Fibroblast of skin of left biceps (primary cell): ENCODE measurements at regions not wholly inside any gene's neighbourhood (a gene's known extent, or its start where the extent isn't known, plus 50 kb on each side); places are given as distances from the start of the nearest gene placed in this dataset.
A peak's percentile ranks its signal among the peaks of the same experiment; 100 is the strongest.
"Not testable (repeated sequence)": the region's sequence is repeated elsewhere in the genome, so short reads cannot be mapped to it uniquely, and the experiment has no call there.

Source experiments
- DNase-seq, 2 experiments: peaks; one replicate each; pipeline ENCODE4 v3.0.0-alpha.2; 2013; ENCODE audit warnings: low read depth in 2 of 2

DNA sequence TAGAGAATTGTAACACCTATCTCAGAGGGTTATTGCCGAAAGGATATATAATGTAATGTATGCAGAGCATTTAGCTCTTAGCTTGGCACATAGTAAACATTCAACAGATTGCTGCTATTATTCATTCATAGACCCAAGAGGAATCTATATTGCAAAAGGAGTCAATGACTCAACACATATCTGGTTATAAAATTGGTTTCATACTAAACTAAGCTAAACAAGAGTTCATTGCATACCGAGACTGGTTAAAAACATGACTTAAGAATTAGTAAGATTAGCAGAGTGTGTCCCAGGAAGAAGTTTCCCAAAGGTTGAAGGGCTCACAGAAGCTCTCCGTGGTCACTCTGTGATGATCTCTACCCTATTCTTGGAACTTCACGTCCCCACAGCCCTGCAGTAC, 339.6 kb upstream of the CCNH start:
- DNase-seq: peak in 1 of 2 experiments; percentile 22

DNA sequence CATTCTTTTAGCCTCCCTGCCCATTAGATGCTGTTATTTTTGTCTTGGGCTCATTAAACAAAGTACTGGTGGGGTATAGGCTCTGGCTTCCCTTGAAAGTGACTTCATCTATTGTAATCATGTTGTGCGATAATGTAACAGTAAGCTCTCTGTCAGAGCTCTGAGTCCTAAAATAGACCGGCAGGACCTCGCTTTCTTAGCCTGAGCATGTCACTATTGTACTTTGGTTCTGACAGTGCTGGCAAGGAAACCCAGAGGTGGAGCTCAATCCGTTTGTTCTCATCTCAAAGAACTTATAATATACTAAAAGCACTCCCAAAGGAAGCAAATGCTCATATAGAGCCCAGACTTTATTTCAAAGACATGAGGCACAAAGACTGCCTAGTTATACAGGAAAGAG, 339.1 kb upstream of the CCNH start:
- DNase-seq: no peak

DNA sequence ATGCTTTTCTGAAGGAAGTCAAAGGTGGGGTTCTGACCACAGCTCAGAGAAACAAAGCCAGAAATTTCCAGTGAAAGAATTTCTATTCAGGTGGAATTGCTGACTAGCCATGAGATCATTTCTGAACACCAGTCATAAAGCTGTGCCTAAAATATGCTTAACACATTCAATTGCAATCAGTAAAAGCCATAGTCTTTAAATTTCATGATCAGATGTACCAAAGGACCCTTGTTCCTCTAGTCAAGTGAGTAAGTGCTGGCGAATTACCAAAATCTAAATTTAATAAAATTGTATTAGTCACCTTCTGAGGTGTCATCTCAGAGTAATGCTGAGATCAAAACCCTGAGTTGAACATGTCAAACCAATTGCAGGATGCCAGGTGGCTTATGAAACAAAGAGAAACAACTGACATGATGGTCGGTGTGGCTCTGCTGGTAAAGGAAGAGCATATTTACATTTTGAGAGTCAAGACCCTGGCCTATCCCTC, 334.2 kb upstream of the CCNH start:
- no peak for DNase-seq

DNA sequence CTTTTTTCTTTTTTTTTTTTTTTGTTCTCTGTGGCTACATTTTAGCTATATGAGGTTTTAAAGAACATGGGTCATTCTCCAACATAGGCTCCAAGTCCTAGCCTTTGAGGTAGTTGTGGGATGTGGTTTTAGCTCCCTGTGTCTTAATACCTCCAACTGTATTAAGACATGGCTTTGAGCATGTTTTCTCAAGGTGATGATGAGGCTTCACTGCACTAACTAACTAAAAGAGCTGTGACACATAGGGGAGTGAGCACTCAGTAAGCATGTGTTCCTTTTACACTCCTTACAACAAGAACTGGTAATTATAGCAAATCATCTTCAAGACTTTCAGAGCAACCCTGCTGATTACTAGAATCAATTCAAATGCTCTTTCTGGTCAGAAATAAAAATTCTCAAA, 333.6 kb upstream of the CCNH start:
- DNase-seq: no peak

DNA sequence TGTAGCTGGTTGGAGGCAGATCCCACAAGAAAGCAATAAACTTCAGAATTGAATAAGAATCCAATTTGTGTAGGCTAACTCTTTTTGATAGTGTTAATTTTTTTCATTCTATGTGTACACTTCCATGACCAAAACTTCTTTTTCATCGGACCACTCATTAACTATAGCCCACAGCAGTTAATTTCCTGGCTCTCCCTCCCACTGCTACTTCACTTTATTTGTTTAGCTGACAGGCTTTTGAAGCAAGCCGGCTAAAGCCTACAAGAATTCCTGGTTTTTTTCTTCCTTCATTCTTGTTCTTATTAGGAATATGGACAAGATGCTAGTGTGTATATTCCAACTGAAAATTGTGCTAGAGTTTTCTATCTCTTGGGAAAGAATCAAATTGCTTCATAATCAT, 329.2 kb upstream of the CCNH start:
- DNase-seq: no peak

DNA sequence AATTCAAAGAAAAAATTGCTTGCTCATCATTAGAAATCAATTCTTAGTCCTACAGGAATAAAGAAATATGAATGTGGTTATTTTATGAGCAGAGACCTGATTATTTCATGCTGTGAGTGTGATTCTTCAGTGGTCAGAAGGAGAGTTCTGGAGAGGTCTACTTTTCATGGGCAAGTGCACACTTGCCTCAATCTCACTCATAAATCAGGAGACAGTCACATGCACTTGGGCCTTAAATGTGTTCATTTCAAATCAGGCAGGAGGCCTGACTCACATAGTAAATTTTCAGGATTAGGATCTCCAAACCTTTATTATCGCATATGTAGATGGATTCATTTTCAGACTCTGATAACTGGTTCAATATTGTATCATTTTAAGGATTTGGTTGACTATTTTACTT, 323.2 kb upstream of the CCNH start:
- no peak for DNase-seq

DNA sequence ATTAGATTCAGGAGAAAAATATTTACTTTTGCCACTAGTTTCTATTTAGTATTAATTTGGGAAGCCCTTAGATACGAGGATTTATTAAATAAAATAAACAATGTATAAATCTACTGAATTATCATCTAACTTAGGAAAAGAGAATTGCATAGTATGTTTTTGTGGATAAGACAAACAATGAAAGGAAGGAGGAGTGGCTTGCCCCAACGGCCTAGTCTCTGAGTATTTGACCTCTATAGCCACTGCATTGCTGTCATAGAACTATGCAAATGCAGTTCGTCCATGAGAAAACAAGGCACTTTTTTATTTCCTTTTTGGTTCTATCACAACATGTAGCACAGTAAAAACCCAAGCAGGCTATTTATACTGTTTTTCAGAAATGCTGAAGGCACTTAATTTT, 321.2 kb upstream of the CCNH start:
- DNase-seq: no peak

DNA sequence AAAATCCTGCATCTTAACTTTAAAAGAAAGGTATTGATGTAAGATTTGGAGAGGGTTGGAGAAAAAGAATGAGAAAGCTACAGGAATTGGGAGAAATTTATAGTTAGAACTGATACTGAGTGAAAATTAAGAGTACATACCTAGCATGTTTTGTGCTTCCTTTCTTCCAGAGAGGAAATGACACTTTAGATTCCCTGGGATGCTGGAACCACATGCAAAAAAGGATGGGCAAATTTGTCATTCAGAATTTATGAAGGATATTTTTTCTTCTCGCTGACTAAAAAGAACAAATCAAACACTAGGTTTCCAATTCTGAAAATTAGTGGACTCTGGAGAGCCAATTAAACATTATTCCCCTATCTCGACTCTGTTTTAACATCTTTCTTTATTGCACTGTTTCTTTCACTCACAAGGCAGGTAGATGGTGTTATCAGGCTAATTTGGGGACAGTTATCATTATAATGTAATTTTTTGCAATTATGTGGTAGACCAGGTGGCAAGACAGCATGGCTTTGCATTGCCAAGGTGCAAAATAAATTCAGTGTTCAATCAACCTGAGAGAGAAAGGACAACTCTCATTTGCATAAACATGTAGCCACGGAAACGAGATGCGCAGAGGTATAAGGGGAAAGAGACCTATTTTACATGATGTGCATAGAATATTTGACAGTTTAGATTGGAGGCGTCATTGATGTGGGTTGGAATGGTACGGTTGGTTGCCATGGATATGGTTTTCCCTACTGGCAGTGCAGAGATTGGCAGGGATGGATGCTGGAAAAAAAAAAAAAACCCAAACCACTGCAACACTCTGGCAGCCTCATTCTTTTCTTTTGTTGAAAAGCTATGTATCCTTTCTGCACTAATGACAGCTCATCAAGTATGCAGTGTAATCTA, 320.4 kb upstream of the CCNH start:
- DNase-seq: no peak

DNA sequence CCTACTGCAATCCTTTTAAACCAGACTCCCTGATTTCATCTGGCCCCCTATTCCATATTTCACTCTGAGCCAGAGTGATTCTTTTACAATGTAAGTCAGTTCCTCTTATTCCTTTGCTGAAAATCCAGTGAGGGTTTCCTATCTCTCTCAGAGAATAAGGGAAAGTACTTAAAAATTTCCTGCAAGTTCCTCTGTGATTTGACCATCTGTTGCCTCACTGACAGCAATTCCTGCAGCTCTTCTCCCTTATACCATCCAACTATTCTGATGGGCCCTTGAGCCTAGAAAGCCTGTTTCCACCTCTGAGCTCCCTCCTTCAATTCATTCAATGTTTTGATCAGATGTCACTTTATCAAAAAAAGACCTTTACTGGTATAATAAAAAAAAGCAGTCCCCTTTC, 317.1 kb upstream of the CCNH start:
- no peak for DNase-seq

DNA sequence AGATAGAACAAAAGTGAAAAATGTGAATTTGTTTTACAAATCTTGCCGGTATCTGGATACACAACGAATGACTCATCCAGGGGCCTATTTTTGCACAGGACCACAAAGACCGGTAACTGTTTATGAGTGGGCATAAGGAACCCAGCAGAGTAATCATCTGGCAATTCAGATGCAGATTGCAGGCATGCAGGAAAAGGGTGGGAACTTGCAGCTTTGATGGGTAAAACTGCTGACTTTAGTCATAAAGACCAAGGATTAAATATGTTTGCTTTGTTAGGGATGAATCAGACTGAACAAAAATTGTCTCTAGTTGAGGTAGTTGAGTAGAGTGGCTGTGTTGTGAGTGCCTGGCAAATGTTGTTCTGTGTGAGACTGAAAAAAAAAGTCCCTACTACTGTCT, 309.6 kb upstream of the CCNH start:
- no peak for DNase-seq

DNA sequence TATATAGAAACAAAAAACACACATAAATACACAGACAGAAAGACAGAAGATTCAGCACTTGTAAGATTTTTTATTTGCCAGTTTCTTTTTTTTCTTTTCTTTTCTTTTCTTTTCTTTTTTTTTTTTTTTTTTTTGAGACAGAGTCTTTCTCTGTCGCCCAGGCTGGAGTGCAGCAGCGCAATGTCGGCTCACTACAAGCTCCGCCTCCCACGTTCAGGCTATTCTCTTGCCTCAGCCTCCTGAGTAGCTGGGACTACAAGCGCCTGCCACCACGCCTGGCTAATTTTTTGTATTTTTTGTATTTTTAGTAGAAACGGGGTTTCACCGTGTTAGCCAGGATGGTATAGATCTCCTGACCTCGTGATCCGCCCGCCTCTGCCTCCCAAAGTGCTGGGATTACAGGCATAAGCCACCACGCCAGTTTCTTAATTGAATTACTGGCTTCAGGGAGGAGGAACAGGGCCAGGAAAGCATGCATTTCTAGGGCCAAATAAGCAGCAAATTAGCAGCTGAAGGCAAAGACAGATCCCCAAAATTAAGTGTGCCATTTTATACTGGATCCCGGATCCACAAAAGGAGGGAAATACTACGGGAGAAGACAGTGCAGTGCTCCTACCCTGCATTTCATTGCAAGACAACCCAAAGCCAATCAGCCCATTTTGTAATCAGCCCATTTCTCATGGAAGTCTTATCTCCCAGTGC, 305.6 kb upstream of the CCNH start:
- not testable (repeated sequence) for DNase-seq

DNA sequence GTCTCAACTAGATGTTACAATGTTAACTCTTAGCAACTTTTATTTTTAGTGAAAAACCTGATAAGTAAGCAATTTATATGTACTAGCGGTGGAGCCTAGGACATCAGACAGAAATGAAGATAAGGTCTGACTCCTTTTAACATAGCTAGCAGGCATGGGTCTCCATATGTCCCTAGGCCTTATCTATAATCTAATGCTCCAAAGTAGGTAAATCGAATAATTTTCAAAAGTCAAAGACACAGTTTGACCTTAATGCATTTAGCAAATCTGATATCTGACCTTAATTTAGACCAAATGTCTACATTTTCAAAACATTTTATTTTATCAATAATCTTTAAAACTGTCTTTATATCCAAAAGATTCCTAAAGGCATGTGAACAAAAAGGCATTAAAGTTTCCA, 305.0 kb upstream of the CCNH start:
- no peak for DNase-seq

DNA sequence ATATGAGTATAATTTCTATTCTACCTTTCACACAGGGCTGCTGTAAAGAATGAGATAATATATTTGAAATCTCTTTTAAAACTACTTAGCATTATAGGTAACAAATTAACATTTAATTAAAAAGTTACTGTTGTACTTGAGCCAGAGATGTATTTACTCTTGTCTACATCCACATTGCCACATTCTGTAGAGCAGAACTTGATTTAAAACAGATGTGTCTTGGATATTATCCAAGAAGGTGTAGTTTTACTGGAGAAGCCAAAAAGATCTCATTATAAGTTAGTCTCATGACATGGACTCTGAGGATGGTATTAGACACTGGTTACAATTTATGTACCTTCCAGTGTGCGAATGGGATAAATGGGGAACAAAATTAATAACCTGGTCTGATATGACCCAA, 293.1 kb upstream of the CCNH start:
- no peak for DNase-seq

DNA sequence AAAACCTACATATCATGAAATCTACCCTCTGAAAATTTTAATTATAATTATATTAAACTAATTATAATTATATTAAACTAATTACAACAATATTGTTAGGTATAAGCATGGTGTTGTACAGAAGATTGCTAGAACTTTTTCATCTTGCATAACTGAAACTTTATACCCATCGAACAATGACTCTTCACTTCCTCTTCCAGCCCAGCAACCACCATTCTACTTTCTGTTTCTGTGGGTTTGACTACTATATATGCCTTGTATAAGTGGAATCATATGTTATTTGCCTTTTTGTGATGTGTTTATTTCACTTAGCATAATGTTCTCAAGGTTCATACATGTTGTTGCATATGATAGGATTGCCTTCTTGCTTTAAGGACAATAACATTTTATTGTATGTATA, 274.2 kb upstream of the CCNH start:
- DNase-seq: no peak

DNA sequence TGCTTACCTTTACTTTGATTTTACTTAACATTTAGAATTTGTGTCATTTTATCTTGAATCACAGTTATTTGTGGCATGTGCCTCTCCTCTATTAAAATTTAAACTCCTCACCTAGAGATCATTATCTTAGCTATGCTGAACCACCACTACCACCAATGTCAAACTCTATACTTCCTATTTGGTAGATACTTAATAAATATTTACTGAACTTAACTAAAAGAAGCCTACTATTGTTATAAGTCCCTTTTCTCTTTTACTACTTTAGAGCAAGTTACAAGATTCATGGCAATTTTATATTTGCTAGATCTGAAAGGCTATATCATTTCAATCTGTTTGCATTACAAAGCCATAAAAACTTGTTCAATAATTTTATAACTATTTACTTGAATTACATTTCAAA, 273.3 kb upstream of the CCNH start:
- DNase-seq: no peak

DNA sequence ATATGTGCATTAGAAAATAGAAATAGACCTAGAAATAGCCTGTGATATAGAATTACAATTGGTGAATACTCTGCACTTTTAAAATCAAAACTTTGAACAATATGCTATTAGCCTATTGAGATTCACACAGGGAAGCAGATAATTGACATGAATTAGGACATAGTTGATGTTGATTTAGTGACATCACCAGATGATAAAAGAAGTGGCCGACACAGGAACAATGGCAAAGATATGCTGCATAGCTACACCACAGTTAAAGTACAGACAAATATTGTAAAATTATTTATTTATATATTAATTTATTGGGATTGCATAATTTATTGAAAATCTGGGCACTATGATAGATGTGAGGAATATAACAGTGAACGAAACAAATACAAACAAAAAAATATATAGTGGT, 261.5 kb upstream of the CCNH start:
- DNase-seq: no peak

DNA sequence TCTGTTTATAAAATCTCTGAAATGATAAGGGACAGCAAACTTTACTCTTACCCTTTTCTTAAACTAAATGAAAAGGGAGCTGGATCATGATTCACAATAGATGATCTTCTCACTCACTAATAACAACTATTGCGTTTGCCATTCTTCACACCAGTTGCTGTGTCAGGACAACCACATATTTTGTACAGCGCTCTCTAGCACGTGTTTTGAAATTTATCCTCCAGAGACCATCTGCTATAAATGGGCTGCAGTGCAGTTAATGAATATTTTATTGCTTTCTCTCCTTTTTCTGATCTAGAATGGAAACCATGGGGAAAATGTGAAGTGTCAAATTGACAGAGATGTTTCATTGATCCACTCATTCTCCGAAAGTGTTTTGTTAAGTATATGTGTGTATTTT, 258.4 kb upstream of the CCNH start:
- DNase-seq: no peak

DNA sequence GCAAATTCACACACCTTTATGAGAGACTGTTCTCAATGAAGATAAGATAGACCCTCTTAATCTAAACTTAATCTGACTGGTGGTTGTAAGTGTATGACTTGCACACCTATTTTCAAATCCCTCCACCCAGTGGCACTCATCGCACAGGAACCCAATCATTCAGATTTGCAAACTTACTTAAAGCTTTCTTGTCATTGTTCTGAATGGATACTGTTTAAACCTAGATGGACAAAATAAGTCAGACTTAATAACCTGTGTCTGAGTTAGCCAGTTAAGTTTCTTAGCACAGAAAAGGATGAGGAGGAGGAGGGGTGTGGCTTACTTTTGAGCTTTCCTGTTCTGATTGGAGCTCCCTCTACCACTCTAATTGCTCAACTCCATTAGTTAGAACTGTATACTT, 252.4 kb upstream of the CCNH start:
- DNase-seq: no peak

DNA sequence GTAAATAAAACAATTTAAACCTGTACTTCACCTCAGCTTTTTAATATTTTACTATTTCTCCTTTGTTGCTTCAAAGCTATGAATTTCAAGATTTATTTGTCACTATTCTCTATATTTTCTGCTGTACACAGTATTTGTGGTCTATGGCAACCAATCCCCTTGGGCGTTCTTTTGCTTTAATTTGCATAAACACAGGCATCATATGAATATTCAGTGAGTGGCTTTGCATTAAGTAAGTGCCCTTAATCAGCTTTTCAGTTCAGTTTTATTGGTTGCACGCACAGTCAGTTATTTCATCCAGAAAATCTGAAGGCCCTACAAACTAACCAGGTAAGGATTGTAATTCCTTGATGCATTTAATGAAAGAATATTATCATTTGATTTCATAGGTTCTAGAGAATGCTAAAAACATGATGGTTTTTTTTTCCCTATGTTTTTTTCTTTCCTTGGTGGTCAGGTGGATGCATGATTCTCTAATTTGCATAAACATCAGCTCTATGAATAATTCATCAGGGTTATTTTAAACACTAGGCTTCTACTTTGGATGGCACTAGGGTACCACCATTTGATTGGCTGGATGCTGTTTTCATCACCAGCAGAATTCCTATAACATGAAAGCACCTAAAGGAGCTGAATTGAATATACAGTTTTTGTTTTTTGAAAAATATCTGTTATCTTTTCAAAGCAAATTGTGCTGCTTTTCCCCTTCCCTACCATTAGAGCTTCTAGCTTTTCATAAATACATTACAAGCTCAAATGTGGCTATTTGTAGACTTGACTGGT, 249.2 kb upstream of the CCNH start:
- DNase-seq: no peak

DNA sequence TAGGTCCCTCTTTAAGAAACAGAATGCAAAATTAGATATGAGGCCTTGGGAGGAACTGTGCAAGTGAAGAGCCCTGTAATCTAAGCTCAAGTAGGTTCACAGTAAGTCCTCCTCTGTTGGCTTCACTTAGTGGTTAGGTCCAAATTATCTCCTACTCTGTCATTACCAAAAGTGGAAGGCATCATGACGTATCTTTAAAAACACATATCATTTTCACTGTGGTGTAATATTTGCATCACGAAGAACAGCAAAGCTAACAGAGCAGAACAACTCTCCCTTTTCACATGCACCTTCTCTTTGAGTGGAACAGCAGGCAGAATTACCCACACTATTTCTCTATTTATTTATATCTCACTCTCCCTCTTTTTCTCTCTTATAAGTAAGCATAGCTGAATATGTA, 240.5 kb upstream of the CCNH start:
- DNase-seq: no peak

DNA sequence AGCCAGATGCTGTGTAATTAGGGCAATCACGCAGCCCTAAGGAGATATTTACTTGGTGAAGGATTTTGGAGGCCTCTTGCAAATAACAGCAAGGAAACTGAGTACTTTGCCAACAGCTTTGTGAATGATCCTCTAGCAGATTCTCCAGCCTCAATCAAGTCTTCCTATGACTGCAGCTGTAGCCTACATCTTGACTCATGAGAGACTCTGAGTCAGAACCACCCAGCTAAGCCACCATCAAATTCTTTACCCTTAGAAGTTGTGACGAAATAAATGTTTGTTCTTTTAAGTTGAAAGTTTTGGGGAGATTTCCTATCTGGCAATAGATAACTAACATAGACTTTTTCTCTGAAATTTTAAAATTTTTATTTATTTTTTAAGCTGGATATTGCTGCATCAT, 237.6 kb upstream of the CCNH start:
- no peak for DNase-seq

DNA sequence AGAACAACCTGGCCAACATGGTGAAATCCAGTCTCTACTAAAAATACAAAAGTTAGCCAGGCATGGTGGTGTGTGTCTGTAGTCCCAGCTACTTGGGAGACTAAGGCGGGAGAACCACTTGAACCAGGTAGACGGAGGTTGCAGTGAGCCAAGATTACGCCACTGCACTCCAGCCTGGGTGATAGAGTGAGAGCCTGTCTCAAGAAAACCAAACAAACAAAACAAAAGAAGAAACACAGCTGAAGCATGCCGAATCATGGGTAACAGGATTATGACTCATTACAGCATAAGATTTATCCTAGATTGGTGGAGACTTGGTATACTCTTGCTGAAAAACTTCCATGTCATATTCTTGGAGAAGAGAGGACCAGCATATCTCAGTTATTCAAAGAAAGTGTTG, 236.7 kb upstream of the CCNH start:
- no peak for DNase-seq

DNA sequence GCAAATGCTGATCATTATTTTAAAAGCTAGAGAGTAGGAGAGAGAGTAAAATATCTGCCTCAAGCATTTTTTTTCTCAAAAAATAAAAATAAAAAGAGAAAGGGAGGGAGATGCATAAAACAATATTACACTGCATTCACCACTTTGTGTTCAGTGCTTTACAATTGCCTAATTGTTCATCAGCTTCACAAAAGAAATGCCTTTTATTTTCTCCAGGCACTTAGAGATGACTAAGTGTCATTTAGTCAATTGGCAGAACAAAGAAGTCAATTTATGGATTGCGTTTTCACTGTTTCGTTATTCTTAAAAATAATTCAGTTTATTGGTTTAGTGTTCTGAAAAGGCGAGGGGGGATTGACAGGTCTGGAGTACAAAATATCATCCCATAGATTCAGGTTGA, 232.5 kb upstream of the CCNH start:
- DNase-seq: no peak
